ENCODE measurements at regions not wholly inside any gene's neighbourhood (a gene's known extent, or its start where the extent isn't known, plus 50 kb on each side); places are given as distances from the start of the nearest gene placed in this dataset.

- in situ Hi-C loops (cut with MboI; ENCODE audit: low sequenced_read_pairs in 4 of 4) (no loop called here), intact Hi-C loops (cut with DNase I; ENCODE audit: low total_unique reads) (no loop called here)
- TF ChIP-seq POLR2A (IDR thresholded peaks at IDR 0.05): no peak
- TF ChIP-seq, protein P1, sequence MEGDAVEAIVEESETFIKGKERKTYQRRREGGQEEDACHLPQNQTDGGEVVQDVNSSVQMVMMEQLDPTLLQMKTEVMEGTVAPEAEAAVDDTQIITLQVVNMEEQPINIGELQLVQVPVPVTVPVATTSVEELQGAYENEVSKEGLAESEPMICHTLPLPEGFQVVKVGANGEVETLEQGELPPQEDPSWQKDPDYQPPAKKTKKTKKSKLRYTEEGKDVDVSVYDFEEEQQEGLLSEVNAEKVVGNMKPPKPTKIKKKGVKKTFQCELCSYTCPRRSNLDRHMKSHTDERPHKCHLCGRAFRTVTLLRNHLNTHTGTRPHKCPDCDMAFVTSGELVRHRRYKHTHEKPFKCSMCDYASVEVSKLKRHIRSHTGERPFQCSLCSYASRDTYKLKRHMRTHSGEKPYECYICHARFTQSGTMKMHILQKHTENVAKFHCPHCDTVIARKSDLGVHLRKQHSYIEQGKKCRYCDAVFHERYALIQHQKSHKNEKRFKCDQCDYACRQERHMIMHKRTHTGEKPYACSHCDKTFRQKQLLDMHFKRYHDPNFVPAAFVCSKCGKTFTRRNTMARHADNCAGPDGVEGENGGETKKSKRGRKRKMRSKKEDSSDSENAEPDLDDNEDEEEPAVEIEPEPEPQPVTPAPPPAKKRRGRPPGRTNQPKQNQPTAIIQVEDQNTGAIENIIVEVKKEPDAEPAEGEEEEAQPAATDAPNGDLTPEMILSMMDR (IDR thresholded peaks at IDR 0.05 in 4 of 5, conservative IDR thresholded peaks at IDR 0.05 in 1 of 5): no peak
- Histone ChIP-seq H3K27ac (no peak overlapping the region), H3K27me3 (no peaks in the 10 kb centered on the region), H3K36me3 (no peaks in the 10 kb centered on the region), H3K4me3 (no peak overlapping the region), H3K9me3 (no peaks in the 10 kb centered on the region), H3K4me1 (peaks cover 0 to 10% of the 10 kb centered on the region in 2 donors)
- DNase-seq (no peak), ATAC-seq (no peak)
Observed at GRCh38 chr12:47388712-47389111, 309.0 kb upstream of the AMIGO2 start.

- Histone ChIP-seq H3K9me3 (no peaks in the 10 kb centered on the region), H3K4me1 (peaks cover 0 to 5% of the 10 kb centered on the region in 2 donors), H3K27ac (no peak overlapping the region), H3K27me3 (no peaks in the 10 kb centered on the region), H3K36me3 (no peaks in the 10 kb centered on the region), H3K4me3 (no peak overlapping the region)
- DNase-seq (no peak), ATAC-seq (no peak)
- in situ Hi-C loops (cut with MboI; ENCODE audit: low sequenced_read_pairs in 4 of 4) (no loop called here), intact Hi-C loops (cut with DNase I; ENCODE audit: low total_unique reads) (no loop called here)
- TF ChIP-seq, protein P1 (IDR thresholded peaks at IDR 0.05 in 4 of 5, conservative IDR thresholded peaks at IDR 0.05 in 1 of 5): no peak
- no peak for TF ChIP-seq POLR2A (IDR thresholded peaks at IDR 0.05)
Observed at GRCh38 chr12:47387994-47388393, 308.2 kb upstream of the AMIGO2 start.

DNA sequence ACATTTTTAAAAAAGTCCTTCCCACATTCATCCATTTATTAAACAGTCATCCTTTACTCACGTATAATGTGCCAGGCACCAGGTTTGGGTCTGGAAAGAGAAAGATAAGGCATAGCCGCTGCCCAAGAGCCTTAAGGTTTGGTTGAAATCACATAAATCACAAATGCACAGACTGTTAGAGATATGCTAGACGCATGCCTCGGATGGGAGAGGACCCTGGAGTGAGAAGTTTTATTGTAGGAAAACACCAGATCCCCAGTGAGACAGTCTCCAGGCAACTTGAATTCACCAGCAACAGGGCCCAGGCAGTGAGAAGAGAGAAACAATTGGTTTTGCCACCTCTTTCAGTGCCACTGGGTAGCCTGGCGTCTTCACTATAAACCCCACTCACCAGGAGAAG lies 305.9 kb upstream of the AMIGO2 start:
- H3K4me3 ChIP-seq: no peak overlapping the region
- in situ Hi-C loops (cut with MboI; ENCODE audit: low sequenced_read_pairs in 4 of 4): no loop called here
- no peaks in the 10 kb centered on the region for H3K4me1 ChIP-seq
- ATAC-seq (no peak), DNase-seq (no peak)
- intact Hi-C loops (cut with DNase I; ENCODE audit: low total_unique reads): no loop called here
- H3K36me3 ChIP-seq: no peaks in the 10 kb centered on the region
- H3K9me3 ChIP-seq: no peaks in the 10 kb centered on the region
- TF ChIP-seq, protein P1 (IDR thresholded peaks at IDR 0.05 in 4 of 5, conservative IDR thresholded peaks at IDR 0.05 in 1 of 5): no peak
- no peak for TF ChIP-seq POLR2A (IDR thresholded peaks at IDR 0.05)
- H3K27me3 ChIP-seq: no peaks in the 10 kb centered on the region
- H3K27ac ChIP-seq: no peak overlapping the region

GRCh38 chr12:47383942-47384341 lies 304.2 kb upstream of the AMIGO2 start:
- intact Hi-C loops (cut with DNase I; ENCODE audit: low total_unique reads): no loop called here
- no peak overlapping the region for H3K4me3 ChIP-seq
- TF ChIP-seq, protein P1 (IDR thresholded peaks at IDR 0.05 in 4 of 5, conservative IDR thresholded peaks at IDR 0.05 in 1 of 5): no peak
- TF ChIP-seq POLR2A (IDR thresholded peaks at IDR 0.05): no peak

GRCh38 chr12:47382305-47382704 lies 302.5 kb upstream of the AMIGO2 start:
- Histone ChIP-seq H3K27ac (no peak overlapping the region), H3K9me3 (no peaks in the 10 kb centered on the region), H3K4me3 (no peak overlapping the region), H3K4me1 (peaks cover 0 to 6% of the 10 kb centered on the region in 2 donors), H3K27me3 (no peaks in the 10 kb centered on the region), H3K36me3 (no peaks in the 10 kb centered on the region)
- in situ Hi-C loops (cut with MboI; ENCODE audit: low sequenced_read_pairs in 4 of 4) (no loop called here), intact Hi-C loops (cut with DNase I; ENCODE audit: low total_unique reads) (no loop called here)
- ATAC-seq (no peak), DNase-seq (no peak)
- TF ChIP-seq POLR2A (IDR thresholded peaks at IDR 0.05): no peak
- TF ChIP-seq, protein P1 (IDR thresholded peaks at IDR 0.05 in 4 of 5, conservative IDR thresholded peaks at IDR 0.05 in 1 of 5): no peak

More at GRCh38 chr12:47383942-47384341, 304.2 kb upstream of the AMIGO2 start:
- Histone ChIP-seq H3K4me1 (no peaks in the 10 kb centered on the region), H3K9me3 (no peaks in the 10 kb centered on the region), H3K27ac (no peak overlapping the region), H3K36me3 (no peaks in the 10 kb centered on the region), H3K27me3 (no peaks in the 10 kb centered on the region)
- in situ Hi-C loops (cut with MboI; ENCODE audit: low sequenced_read_pairs in 4 of 4): no loop called here
- no peak for DNase-seq
- ATAC-seq: peak in 1 of 2 donors; percentile 27

Data from gastrocnemius medialis (tissue), 4 donors.